ENCODE measurements at regions not wholly inside any gene's neighbourhood (a gene's known extent, or its start where the extent isn't known, plus 50 kb on each side); places are given as distances from the start of the nearest gene placed in this dataset.

DNA sequence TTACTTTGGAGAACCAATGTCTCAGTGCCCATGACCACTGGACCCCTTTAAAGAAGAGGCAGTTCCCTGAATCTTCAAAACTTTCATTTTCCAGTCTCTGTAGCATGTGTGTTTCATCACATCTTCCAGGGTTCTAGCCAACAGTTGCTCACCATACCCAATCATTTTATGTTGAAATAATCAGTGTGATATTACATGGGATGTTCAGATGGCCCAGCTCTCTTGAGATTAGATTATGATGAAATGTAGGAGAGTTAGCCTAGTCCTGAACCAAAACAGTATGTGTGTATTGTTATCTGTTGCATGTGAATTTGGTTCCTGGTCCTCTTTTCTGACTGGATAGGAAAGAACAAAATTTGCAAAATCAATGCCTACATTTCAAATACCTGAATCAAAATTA is 144.5 kb downstream of the ANKRD7 start:
- TF ChIP-seq ZNF114 (CRISPR knock-in tag; IDR thresholded peaks at IDR 0.05) (no peak), EZH2 (IDR thresholded peaks at IDR 0.05; ENCODE audit: low read depth, unreplicated experiment) (no peak), POLR2AphosphoS5 (IDR thresholded peaks at IDR 0.05; ENCODE audit: low read depth) (no peak), EZH2phosphoT487 (IDR thresholded peaks at IDR 0.05; ENCODE audit: unreplicated experiment) (no peak), CREB1 (CRISPR knock-in tag; IDR thresholded peaks at IDR 0.05; ENCODE audit: low read depth) (no peak), ZNF331 (CRISPR knock-in tag; IDR thresholded peaks at IDR 0.05; ENCODE audit: low read depth) (no peak), NANOG (IDR thresholded peaks at IDR 0.05; ENCODE audit: borderline replicate concordance) (no peak), JUNB (IDR thresholded peaks at IDR 0.05; ENCODE audit: unreplicated experiment) (no peak), STAT1 (IDR thresholded peaks at IDR 0.05; ENCODE audit: unreplicated experiment) (no peak)
- TF ChIP-seq, protein P1, sequence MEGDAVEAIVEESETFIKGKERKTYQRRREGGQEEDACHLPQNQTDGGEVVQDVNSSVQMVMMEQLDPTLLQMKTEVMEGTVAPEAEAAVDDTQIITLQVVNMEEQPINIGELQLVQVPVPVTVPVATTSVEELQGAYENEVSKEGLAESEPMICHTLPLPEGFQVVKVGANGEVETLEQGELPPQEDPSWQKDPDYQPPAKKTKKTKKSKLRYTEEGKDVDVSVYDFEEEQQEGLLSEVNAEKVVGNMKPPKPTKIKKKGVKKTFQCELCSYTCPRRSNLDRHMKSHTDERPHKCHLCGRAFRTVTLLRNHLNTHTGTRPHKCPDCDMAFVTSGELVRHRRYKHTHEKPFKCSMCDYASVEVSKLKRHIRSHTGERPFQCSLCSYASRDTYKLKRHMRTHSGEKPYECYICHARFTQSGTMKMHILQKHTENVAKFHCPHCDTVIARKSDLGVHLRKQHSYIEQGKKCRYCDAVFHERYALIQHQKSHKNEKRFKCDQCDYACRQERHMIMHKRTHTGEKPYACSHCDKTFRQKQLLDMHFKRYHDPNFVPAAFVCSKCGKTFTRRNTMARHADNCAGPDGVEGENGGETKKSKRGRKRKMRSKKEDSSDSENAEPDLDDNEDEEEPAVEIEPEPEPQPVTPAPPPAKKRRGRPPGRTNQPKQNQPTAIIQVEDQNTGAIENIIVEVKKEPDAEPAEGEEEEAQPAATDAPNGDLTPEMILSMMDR (conservative IDR thresholded peaks at IDR 0.05; ENCODE audit: low read depth in 2 of 2) = no peak
- TF ChIP-seq, protein P2, sequence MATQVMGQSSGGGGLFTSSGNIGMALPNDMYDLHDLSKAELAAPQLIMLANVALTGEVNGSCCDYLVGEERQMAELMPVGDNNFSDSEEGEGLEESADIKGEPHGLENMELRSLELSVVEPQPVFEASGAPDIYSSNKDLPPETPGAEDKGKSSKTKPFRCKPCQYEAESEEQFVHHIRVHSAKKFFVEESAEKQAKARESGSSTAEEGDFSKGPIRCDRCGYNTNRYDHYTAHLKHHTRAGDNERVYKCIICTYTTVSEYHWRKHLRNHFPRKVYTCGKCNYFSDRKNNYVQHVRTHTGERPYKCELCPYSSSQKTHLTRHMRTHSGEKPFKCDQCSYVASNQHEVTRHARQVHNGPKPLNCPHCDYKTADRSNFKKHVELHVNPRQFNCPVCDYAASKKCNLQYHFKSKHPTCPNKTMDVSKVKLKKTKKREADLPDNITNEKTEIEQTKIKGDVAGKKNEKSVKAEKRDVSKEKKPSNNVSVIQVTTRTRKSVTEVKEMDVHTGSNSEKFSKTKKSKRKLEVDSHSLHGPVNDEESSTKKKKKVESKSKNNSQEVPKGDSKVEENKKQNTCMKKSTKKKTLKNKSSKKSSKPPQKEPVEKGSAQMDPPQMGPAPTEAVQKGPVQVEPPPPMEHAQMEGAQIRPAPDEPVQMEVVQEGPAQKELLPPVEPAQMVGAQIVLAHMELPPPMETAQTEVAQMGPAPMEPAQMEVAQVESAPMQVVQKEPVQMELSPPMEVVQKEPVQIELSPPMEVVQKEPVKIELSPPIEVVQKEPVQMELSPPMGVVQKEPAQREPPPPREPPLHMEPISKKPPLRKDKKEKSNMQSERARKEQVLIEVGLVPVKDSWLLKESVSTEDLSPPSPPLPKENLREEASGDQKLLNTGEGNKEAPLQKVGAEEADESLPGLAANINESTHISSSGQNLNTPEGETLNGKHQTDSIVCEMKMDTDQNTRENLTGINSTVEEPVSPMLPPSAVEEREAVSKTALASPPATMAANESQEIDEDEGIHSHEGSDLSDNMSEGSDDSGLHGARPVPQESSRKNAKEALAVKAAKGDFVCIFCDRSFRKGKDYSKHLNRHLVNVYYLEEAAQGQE (IDR thresholded peaks at IDR 0.05; ENCODE audit: unreplicated experiment) = no peak
- TF ChIP-seq, protein P3, sequence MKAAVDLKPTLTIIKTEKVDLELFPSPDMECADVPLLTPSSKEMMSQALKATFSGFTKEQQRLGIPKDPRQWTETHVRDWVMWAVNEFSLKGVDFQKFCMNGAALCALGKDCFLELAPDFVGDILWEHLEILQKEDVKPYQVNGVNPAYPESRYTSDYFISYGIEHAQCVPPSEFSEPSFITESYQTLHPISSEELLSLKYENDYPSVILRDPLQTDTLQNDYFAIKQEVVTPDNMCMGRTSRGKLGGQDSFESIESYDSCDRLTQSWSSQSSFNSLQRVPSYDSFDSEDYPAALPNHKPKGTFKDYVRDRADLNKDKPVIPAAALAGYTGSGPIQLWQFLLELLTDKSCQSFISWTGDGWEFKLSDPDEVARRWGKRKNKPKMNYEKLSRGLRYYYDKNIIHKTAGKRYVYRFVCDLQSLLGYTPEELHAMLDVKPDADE (IDR thresholded peaks at IDR 0.05) = no peak
- TF ChIP-seq, protein P4, sequence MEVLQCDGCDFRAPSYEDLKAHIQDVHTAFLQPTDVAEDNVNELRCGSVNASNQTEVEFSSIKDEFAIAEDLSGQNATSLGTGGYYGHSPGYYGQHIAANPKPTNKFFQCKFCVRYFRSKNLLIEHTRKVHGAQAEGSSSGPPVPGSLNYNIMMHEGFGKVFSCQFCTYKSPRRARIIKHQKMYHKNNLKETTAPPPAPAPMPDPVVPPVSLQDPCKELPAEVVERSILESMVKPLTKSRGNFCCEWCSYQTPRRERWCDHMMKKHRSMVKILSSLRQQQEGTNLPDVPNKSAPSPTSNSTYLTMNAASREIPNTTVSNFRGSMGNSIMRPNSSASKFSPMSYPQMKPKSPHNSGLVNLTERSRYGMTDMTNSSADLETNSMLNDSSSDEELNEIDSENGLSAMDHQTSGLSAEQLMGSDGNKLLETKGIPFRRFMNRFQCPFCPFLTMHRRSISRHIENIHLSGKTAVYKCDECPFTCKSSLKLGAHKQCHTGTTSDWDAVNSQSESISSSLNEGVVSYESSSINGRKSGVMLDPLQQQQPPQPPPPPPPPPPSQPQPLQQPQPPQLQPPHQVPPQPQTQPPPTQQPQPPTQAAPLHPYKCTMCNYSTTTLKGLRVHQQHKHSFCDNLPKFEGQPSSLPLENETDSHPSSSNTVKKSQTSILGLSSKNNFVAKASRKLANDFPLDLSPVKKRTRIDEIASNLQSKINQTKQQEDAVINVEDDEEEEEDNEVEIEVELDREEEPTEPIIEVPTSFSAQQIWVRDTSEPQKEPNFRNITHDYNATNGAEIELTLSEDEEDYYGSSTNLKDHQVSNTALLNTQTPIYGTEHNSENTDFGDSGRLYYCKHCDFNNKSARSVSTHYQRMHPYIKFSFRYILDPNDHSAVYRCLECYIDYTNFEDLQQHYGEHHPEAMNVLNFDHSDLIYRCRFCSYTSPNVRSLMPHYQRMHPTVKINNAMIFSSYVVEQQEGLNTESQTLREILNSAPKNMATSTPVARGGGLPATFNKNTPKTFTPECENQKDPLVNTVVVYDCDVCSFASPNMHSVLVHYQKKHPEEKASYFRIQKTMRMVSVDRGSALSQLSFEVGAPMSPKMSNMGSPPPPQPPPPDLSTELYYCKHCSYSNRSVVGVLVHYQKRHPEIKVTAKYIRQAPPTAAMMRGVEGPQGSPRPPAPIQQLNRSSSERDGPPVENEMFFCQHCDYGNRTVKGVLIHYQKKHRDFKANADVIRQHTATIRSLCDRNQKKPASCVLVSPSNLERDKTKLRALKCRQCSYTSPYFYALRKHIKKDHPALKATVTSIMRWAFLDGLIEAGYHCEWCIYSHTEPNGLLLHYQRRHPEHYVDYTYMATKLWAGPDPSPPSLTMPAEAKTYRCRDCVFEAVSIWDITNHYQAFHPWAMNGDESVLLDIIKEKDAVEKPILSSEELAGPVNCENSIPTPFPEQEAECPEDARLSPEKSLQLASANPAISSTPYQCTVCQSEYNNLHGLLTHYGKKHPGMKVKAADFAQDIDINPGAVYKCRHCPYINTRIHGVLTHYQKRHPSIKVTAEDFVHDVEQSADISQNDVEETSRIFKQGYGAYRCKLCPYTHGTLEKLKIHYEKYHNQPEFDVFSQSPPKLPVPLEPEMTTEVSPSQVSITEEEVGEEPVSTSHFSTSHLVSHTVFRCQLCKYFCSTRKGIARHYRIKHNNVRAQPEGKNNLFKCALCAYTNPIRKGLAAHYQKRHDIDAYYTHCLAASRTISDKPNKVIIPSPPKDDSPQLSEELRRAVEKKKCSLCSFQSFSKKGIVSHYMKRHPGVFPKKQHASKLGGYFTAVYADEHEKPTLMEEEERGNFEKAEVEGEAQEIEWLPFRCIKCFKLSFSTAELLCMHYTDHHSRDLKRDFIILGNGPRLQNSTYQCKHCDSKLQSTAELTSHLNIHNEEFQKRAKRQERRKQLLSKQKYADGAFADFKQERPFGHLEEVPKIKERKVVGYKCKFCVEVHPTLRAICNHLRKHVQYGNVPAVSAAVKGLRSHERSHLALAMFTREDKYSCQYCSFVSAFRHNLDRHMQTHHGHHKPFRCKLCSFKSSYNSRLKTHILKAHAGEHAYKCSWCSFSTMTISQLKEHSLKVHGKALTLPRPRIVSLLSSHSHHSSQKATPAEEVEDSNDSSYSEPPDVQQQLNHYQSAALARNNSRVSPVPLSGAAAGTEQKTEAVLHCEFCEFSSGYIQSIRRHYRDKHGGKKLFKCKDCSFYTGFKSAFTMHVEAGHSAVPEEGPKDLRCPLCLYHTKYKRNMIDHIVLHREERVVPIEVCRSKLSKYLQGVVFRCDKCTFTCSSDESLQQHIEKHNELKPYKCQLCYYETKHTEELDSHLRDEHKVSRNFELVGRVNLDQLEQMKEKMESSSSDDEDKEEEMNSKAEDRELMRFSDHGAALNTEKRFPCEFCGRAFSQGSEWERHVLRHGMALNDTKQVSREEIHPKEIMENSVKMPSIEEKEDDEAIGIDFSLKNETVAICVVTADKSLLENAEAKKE (CRISPR knock-in tag; IDR thresholded peaks at IDR 0.05) = no peak

All from GM23338 (cell line).